ENCODE measurements at regions not wholly inside any gene's neighbourhood (a gene's known extent, or its start where the extent isn't known, plus 50 kb on each side); places are given as distances from the start of the nearest gene placed in this dataset.

DNA sequence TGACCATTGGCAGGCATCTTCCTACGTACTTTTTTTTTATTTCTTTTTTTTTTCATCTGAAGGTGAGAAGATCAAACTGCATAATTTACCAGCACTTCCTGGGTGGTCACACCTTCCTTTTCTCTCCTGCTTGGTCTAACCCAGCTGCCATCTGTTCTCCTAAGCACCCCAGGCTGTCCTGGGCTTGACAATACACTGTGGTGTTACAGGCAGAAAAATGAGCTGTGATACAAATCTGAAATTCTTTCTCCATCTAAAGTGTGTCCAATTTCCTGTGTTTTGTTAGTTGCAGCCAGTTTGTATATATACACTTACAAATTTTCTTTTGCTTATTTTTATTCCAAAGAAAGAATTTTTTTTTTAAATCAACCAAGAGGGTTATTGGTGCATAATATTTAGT lies 786.0 kb upstream of the ZEB2 start:
- no peak for DNase-seq
- no peak for TF ChIP-seq EZH2 (IDR thresholded peaks at IDR 0.05; ENCODE audit: low read depth)
- no peak for TF ChIP-seq CTCF (conservative IDR thresholded peaks at IDR 0.05)
- Histone ChIP-seq H3K4me1 (replicated peaks; ENCODE audit: insufficient read depth) (no peaks in the 10 kb centered on the region), H3K4me3 (no peak overlapping the region), H3K27me3 (ENCODE audit: insufficient read depth, low read depth) (no peaks in the 10 kb centered on the region), H3F3A (ENCODE audit: insufficient read depth, low read depth) (no peaks in the 10 kb centered on the region), H3K9me3 (ENCODE audit: insufficient read depth, low read depth) (no peaks in the 10 kb centered on the region), H3K9me2 (ENCODE audit: insufficient read depth) (no peaks in the 10 kb centered on the region), H3K79me2 (ENCODE audit: low read depth) (no peaks in the 10 kb centered on the region), H2AFZ (no peak overlapping the region), H3K27ac (no peak overlapping the region), H3K36me3 (ENCODE audit: low read depth) (no peaks in the 10 kb centered on the region), H4K20me1 (ENCODE audit: insufficient read depth) (no peaks in the 10 kb centered on the region), H3K4me2 (no peak overlapping the region)
- POLR2A ChIA-PET (ENCODE audit: unreplicated experiment), result no interaction called here
- no TSS peak for BruUV-seq (replicated peaks)
- CTCF ChIA-PET, result no interaction called here
- intact Hi-C loops (cut with micrococcal nuclease; ENCODE audit: unreplicated experiment), result no loop called here

DNA sequence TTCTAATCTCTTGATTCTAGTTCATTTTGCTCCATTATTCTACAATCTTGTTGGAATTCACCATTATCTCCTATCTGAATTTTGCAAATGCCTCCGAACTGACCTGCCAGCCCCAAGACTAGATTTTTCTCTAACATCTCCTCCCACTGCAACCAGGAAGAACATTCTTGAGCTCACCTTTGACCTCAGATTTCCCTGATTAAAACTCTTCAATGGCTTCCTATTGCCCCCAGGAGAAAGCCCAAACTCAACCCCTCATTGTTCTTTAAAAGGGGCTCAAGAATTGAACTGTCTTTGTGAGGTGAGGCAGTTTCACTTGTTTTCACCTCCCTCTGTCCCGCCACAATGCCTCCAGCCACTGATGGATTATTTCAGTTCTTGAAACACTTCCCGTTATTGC lies 784.6 kb upstream of the ZEB2 start:
- no peaks in the 10 kb centered on the region for H3F3A ChIP-seq (ENCODE audit: insufficient read depth, low read depth)
- H3K36me3 ChIP-seq (ENCODE audit: low read depth), result no peaks in the 10 kb centered on the region
- H3K27ac ChIP-seq, result no peak overlapping the region
- H3K4me2 ChIP-seq, result no peak overlapping the region
- H3K9me2 ChIP-seq (ENCODE audit: insufficient read depth), result no peaks in the 10 kb centered on the region
- POLR2A ChIA-PET (ENCODE audit: unreplicated experiment), result interaction anchor here (0.8 kb wide), 1 partner anchor 41 kb away, joined by 24 read pairs; no protein-coding TSS in a partner anchor
- H4K20me1 ChIP-seq (ENCODE audit: insufficient read depth), result no peaks in the 10 kb centered on the region
- no peak overlapping the region for H2AFZ ChIP-seq
- no peaks in the 10 kb centered on the region for H3K4me1 ChIP-seq (replicated peaks; ENCODE audit: insufficient read depth)
- no peak for TF ChIP-seq EZH2 (IDR thresholded peaks at IDR 0.05; ENCODE audit: low read depth)
- TF ChIP-seq CTCF (conservative IDR thresholded peaks at IDR 0.05), result no peak
- H3K9me3 ChIP-seq (ENCODE audit: insufficient read depth, low read depth), result no peaks in the 10 kb centered on the region
- H3K4me3 ChIP-seq, result no peak overlapping the region
- intact Hi-C loops (cut with micrococcal nuclease; ENCODE audit: unreplicated experiment), result no loop called here
- CTCF ChIA-PET, result no interaction called here
- no TSS peak for BruUV-seq (replicated peaks)
- H3K79me2 ChIP-seq (ENCODE audit: low read depth), result no peaks in the 10 kb centered on the region
- H3K27me3 ChIP-seq (ENCODE audit: insufficient read depth, low read depth), result no peaks in the 10 kb centered on the region
- no peak for DNase-seq

DNA sequence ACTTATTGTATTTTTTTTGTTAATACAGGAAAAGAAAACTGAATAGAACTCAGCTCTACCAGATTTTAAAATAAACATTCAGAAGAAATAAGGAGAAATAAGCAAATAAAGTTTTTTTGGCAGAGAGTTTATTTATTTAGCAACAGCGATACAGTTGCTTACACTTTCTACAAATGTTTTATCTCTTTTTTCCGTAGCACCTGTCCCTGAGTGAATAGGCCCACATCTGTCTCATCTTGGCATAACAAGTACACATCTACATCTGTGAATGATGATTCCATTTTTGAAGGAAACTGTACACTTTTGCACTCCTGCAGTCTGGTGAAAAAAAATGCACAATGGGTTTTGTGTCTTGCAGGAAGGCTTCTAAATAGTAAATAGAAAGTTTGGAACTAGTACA lies 783.6 kb upstream of the ZEB2 start:
- Histone ChIP-seq H2AFZ (no peak overlapping the region), H3K36me3 (ENCODE audit: low read depth) (no peaks in the 10 kb centered on the region), H3K27ac (no peak overlapping the region), H3K4me1 (replicated peaks; ENCODE audit: insufficient read depth) (no peaks in the 10 kb centered on the region), H3F3A (ENCODE audit: insufficient read depth, low read depth) (no peaks in the 10 kb centered on the region), H3K79me2 (ENCODE audit: low read depth) (no peaks in the 10 kb centered on the region), H4K20me1 (ENCODE audit: insufficient read depth) (no peaks in the 10 kb centered on the region), H3K4me2 (no peak overlapping the region), H3K9me3 (ENCODE audit: insufficient read depth, low read depth) (no peaks in the 10 kb centered on the region), H3K4me3 (no peak overlapping the region), H3K9me2 (ENCODE audit: insufficient read depth) (no peaks in the 10 kb centered on the region), H3K27me3 (ENCODE audit: insufficient read depth, low read depth) (no peaks in the 10 kb centered on the region)
- intact Hi-C loops (cut with micrococcal nuclease; ENCODE audit: unreplicated experiment), result no loop called here
- POLR2A ChIA-PET (ENCODE audit: unreplicated experiment), result no interaction called here
- no TSS peak for BruUV-seq (replicated peaks)
- TF ChIP-seq CTCF (conservative IDR thresholded peaks at IDR 0.05) (no peak), EZH2 (IDR thresholded peaks at IDR 0.05; ENCODE audit: low read depth) (no peak)
- no peak for DNase-seq
- CTCF ChIA-PET, result no interaction called here
